Activated naive CD4-positive, alpha-beta T cell treated with anti-CD3 and anti-CD28 coated beads for 36 hours (primary cell): ENCODE measurements at regions not wholly inside any gene's neighbourhood (a gene's known extent, or its start where the extent isn't known, plus 50 kb on each side); places are given as distances from the start of the nearest gene placed in this dataset.
"Not testable (repeated sequence)": the region's sequence is repeated elsewhere in the genome, so short reads cannot be mapped to it uniquely, and the experiment has no call there.

Experiments used
- CTCF ChIA-PET: fragments of 350-600 bp; sonication (Branson Sonifier 250); formaldehyde crosslinking; loops from one replicate; lab custom pipeline; 2021; ENCODE audit warnings: antibody characterized with exemption; lab: Charles Lee
- DNase-seq: peaks from one replicate; pipeline ENCODE4 v3.0.0-alpha.2; 2020
- H3K27ac Mint-ChIP-seq: one replicate; pipeline ENCODE4 v1.8.0; 2021; ENCODE audit warnings: mild to moderate bottlenecking, mixed read lengths
- H3K27me3 Mint-ChIP-seq: one replicate; pipeline ENCODE4 v1.8.0; 2021; ENCODE audit warnings: low read depth, mixed read lengths
- H3K36me3 Mint-ChIP-seq: one replicate; pipeline ENCODE4 v1.8.0; 2021; ENCODE audit warnings: low read depth, mixed read lengths
- H3K4me1 Mint-ChIP-seq: one replicate; pipeline ENCODE4 v1.8.0; 2021; ENCODE audit warnings: low read depth, mixed read lengths
- H3K4me3 Mint-ChIP-seq: one replicate; pipeline ENCODE4 v1.8.0; 2021; ENCODE audit warnings: mild to moderate bottlenecking, moderate library complexity, mixed read lengths
- H3K9me3 Mint-ChIP-seq: one replicate; pipeline ENCODE4 v1.8.0; 2021; ENCODE audit warnings: mixed read lengths
- intact Hi-C: fragments of 100-400 bp; cut with micrococcal nuclease; formaldehyde crosslinking; loops from one replicate; pipeline ENCODE4 v1.15.1; 2023

DNA sequence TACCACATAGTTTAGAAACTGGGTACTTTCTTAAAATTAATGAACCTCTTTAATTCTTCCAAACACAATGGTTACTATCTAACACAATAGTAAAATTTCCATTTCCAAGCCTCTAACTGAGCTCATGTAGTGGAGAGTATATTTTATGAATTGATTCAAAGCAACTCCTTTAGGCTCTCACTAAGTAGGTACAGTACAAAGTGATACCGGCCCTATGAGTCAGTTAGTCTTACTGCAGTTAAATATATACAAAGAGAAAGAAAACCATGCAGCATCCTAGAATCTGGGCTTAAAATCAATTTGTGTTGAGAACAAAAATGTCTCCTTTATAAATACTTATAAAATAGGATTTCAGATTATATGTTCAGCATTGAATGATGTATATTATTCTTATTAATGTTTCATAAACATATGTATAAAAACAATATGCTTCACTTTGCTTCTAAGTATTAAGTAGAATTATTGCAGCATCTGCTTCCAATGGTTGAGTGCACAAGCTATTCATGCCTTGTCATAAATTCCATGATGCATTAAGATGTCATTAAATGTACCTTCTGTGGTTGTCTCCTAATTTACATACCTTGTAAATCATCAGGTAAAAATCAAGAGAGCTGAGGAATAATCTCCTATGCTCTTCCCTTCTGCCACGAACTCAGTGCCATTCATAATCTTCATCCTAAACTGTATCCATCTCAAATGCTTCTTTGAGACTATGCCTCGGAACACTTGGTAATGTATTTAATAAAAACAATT, 1037.8 kb downstream of the STPG2 start:
- Mint-ChIP-seq H3K4me3 (no peak overlapping the region), H3K9me3 (no peaks in the 10 kb centered on the region), H3K27me3 (no peaks in the 10 kb centered on the region), H3K4me1 (no peaks in the 10 kb centered on the region), H3K36me3 (no peaks in the 10 kb centered on the region), H3K27ac (no peak overlapping the region)
- no peak for DNase-seq
- intact Hi-C loops = no loop called here
- CTCF ChIA-PET = no interaction called here

DNA sequence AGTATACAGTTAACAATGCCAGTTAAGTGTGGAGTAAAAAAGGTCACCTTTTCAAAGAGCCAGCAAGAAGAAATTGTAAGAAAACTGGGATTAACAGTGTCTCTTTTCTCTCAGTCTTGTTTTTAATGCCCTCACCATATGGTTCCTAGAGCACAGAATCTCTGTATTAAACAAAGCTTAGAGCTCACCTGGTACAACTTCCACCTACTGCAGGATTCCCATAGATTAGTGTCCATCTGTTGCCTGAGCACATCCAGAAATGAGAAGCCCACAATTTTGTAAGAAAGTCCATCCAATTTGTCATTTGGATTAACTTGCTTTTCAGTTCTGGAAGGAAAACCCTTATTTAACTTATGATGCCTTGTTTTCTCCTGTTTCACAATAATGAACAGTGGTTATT, 1037.1 kb downstream of the STPG2 start:
- H3K4me1 Mint-ChIP-seq = no peaks in the 10 kb centered on the region
- no peaks in the 10 kb centered on the region for H3K9me3 Mint-ChIP-seq
- H3K27ac Mint-ChIP-seq = no peak overlapping the region
- no peak for DNase-seq
- intact Hi-C loops = no loop called here
- H3K36me3 Mint-ChIP-seq = no peaks in the 10 kb centered on the region
- H3K27me3 Mint-ChIP-seq = no peaks in the 10 kb centered on the region
- CTCF ChIA-PET = no interaction called here
- H3K4me3 Mint-ChIP-seq = no peak overlapping the region

DNA sequence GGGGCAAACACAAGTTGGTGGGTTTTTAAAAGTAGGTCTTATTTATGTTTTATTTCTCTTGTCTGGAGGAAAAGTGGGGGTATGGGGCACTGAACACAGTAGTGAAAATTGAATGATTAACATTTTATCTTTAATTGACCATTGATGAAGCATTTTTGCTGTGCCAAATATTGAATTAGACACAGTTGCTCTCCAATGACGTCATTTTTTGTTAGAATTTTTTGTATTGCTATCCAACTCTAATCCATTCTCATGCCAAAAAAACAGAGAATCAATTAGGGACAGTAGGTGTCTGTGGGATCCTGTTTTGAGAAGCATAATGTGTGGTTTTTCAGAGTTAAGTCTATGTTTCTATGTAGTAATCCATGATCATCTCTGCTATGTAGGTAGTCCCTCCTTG, 1032.8 kb downstream of the STPG2 start:
- Mint-ChIP-seq H3K4me3 (no peak overlapping the region), H3K4me1 (no peaks in the 10 kb centered on the region), H3K27me3 (no peaks in the 10 kb centered on the region), H3K27ac (no peak overlapping the region), H3K9me3 (no peaks in the 10 kb centered on the region), H3K36me3 (no peaks in the 10 kb centered on the region)
- CTCF ChIA-PET = no interaction called here
- intact Hi-C loops = no loop called here
- DNase-seq = no peak

DNA sequence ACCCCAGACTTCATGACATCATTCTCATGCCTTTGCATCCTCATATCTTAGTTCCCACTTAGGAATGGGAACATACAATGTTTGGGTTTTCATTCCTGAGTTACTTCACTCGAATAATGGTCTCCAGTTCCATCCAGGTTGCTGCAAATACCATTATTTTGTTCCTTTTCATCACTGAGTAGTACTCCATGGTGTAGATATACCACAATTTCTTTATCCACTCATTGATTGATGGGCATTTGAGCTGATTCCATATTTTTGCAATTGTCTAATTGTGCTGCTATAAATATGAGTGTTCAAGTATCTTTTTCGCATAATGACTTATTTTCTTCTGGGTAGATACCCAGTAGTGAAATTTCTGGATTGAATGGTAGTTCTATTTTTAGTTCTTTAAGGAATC, 1026.8 kb downstream of the STPG2 start:
- H3K27ac Mint-ChIP-seq = no peak overlapping the region
- CTCF ChIA-PET = no interaction called here
- DNase-seq = no peak
- H3K4me1 Mint-ChIP-seq = no peaks in the 10 kb centered on the region
- H3K9me3 Mint-ChIP-seq = peaks cover 3% of the 10 kb centered on the region
- H3K36me3 Mint-ChIP-seq = no peaks in the 10 kb centered on the region
- no peak overlapping the region for H3K4me3 Mint-ChIP-seq
- intact Hi-C loops = no loop called here
- H3K27me3 Mint-ChIP-seq = no peaks in the 10 kb centered on the region

DNA sequence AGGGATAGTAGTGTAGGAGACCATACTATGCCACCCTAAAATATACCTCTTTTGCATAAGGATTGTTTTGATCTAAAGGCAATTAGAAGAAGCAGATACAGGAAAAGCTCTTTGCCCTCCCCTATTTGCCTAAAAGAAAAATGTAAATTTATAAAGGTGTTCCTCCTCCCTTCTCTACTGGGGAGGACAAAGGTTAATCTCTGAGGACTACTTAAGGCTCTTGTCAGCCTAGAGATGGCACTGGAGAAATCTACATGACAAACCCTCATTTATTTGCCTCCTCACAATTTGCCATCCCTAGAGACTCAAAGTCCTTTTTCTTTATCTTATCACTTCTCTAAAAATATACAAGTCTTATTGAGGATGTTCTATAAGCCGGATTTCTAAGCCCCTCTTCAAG, 1021.8 kb downstream of the STPG2 start:
- Mint-ChIP-seq H3K27ac (no peak overlapping the region), H3K4me1 (no peaks in the 10 kb centered on the region), H3K4me3 (no peak overlapping the region), H3K9me3 (peaks cover 3% of the 10 kb centered on the region), H3K36me3 (no peaks in the 10 kb centered on the region), H3K27me3 (no peaks in the 10 kb centered on the region)
- no peak for DNase-seq
- CTCF ChIA-PET = no interaction called here
- intact Hi-C loops = no loop called here

DNA sequence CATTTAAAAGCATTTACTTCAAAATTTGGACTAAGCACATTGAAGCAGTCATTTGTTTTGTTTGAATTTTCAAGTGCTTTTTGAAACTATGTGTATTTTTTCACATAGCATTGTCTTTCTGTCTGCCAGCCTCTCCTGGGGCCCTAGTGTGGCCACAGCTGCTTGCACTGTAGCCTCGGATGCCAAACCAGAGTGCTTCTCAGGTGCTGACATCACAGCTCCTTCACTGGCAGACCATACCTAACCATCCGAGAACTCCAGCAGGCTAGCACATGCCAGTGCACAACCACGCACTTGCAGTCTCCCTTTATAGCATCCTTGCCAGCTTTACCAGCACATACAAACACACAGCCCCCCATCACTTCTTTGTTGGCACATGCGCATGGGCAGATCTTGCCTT, 1019.7 kb downstream of the STPG2 start:
- intact Hi-C loops = no loop called here
- Mint-ChIP-seq H3K27me3 (no peaks in the 10 kb centered on the region), H3K9me3 (no peaks in the 10 kb centered on the region), H3K36me3 (no peaks in the 10 kb centered on the region), H3K4me1 (no peaks in the 10 kb centered on the region), H3K4me3 (no peak overlapping the region), H3K27ac (no peak overlapping the region)
- CTCF ChIA-PET = no interaction called here
- no peak for DNase-seq

DNA sequence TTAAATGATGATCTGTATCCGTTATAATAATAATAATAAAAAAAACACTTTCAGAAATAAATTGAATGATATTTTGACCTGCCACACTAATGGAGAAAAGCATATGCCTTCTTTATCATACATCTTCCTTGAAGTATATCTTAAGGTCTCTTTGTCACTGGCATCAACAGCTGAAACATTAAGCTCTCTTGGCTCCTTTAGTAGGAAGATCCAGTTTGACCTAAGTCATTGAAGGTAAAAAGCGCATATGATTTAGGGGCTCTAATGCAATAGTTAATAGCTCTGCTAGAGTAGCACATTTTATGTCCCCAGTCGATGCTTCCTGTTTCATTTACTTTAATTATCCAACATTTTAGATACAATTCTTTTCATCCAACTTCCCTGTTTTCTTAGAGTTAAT, 1010.8 kb downstream of the STPG2 start:
- no peaks in the 10 kb centered on the region for H3K27me3 Mint-ChIP-seq
- H3K9me3 Mint-ChIP-seq = peaks cover 4% of the 10 kb centered on the region
- CTCF ChIA-PET = no interaction called here

DNA sequence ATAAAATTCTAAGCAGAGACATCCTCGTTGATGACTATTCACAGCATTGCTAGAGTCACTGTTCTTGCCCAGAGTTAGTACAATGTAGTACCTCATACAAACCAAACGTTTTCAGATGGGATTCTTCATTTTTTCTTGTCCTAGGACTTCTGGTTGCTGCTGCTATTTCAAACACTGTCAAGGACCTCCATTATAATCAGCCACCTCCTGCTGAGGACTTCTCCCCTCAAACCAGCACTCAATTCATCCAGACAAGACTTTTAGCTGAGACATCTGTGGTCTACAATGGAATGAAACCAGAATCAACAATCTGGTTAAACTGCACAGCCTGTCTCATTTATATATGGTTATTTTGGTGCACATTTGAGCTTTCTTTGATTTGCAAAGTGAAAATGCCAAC, 1008.8 kb downstream of the STPG2 start:
- Mint-ChIP-seq H3K27me3 (no peaks in the 10 kb centered on the region), H3K27ac (no peak overlapping the region), H3K9me3 (peaks cover 2% of the 10 kb centered on the region), H3K4me1 (no peaks in the 10 kb centered on the region), H3K36me3 (no peaks in the 10 kb centered on the region), H3K4me3 (no peak overlapping the region)
- CTCF ChIA-PET = no interaction called here
- intact Hi-C loops = no loop called here
- DNase-seq = no peak

More for the DNA sequence above, 1010.8 kb downstream of the STPG2 start:
- intact Hi-C loops = no loop called here
- H3K4me1 Mint-ChIP-seq = no peaks in the 10 kb centered on the region
- H3K27ac Mint-ChIP-seq = no peak overlapping the region
- H3K4me3 Mint-ChIP-seq = no peak overlapping the region
- no peaks in the 10 kb centered on the region for H3K36me3 Mint-ChIP-seq
- no peak for DNase-seq

DNA sequence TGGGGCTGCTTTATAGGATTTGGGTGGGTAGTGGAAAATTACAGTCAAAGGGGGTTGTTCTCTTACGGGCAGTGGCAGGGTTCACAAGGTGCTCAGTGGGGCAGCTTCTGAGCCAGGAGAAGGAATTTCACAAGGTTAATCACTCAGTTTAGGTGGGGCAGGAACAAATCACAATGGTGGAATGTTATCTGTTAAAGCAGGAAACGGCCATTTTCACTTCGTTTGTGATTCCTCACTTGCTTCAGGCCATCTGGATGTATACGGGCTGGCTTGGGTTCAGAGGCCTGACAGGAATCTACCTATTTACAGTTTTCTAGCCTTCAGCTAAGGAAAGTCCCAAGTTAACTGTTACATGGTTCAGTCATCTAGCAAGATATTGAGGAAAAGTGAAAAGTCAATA, 1003.5 kb downstream of the STPG2 start:
- Mint-ChIP-seq H3K4me3 (no peak overlapping the region), H3K9me3 (peaks cover 1% of the 10 kb centered on the region), H3K27ac (no peak overlapping the region), H3K4me1 (no peaks in the 10 kb centered on the region), H3K27me3 (no peaks in the 10 kb centered on the region), H3K36me3 (no peaks in the 10 kb centered on the region)
- CTCF ChIA-PET = no interaction called here
- no peak for DNase-seq
- intact Hi-C loops = no loop called here

DNA sequence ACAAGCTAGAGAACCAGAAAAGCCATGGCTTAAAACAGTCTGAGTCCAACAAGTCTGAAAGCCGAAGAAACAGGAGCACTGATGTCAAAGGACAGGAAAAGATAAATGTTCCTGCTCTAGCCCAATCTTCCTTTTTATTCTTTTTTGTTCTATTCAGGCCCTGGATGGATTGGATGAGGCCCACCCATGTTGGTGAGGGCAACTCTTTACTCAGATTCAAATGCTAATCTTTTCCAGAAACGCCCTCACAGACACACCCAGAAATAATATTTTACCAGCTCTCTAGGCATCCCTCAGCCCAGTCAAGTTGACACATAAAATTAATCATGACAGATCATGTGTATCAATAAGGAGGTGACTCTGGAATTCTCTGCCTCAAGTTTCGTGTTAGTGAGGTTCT, 1002.7 kb downstream of the STPG2 start:
- Mint-ChIP-seq H3K27ac (no peak overlapping the region), H3K9me3 (peaks cover 1% of the 10 kb centered on the region), H3K27me3 (no peaks in the 10 kb centered on the region), H3K4me1 (no peaks in the 10 kb centered on the region), H3K36me3 (no peaks in the 10 kb centered on the region), H3K4me3 (no peak overlapping the region)
- no peak for DNase-seq
- intact Hi-C loops = no loop called here
- CTCF ChIA-PET = no interaction called here

DNA sequence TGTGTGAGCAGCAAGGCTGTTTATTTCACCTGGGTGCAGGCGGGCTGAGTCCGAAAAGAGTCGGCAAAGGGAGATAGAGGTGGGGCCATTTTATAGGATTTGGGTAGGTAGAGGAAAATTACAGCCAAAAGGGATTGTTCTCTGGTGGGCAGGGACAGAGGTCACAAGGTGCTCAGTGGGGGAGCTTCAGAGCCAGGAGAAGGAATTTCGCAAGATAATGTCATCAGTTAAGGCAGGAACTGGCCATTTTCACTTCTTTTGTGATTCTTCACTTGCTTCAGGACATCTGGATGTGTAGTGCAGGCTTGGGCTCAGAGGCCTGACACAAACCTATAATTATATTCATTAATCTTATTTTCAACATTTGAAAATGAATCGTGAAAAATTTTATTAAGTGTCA, 1001.9 kb downstream of the STPG2 start:
- H3K27me3 Mint-ChIP-seq, H3K4me3 Mint-ChIP-seq, H3K27ac Mint-ChIP-seq, H3K9me3 Mint-ChIP-seq, DNase-seq, intact Hi-C loops, H3K4me1 Mint-ChIP-seq, H3K36me3 Mint-ChIP-seq, CTCF ChIA-PET: not testable (repeated sequence)

DNA sequence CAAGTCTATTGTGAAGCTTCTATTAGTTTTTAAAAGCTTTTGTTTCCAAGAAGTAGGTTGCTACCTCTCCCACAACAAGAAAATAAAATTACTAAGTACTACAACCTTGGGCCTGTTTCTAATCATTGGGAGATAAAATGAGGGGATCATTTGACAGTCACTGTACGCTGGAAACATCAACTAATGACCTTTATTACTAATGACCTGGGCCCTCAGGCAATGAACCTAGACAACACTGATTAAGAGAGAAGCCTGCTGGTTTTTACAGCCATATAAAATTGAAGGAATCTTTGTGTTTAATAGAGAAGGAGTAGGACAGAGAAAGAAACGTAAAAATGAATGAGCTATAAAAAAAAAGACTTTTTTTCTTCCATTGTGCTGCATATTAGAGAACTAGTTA, 1000.9 kb downstream of the STPG2 start:
- H3K27me3 Mint-ChIP-seq = no peaks in the 10 kb centered on the region
- CTCF ChIA-PET = no interaction called here
- no peak overlapping the region for H3K27ac Mint-ChIP-seq

DNA sequence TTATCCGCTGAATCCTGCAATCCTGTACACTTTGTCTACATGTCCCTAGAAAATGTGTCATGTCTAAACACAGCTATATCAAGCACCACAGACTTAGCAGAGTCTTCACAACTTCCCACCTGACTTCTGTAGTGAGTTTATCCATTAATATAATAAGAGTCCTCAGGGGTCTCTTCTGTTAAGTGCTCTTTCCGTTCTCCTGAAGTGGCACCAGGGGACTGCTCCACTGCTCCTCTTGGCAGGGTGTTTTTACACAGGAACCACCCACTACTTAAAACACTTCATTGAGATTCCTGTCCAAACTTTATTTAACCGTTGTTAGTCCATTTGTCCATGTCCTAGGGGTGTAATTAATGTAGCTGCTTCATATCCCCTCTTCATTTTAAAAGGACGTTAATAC, 1000.4 kb downstream of the STPG2 start:
- H3K4me1 Mint-ChIP-seq = no peaks in the 10 kb centered on the region
- intact Hi-C loops = no loop called here
- no peak overlapping the region for H3K4me3 Mint-ChIP-seq
- no peaks in the 10 kb centered on the region for H3K36me3 Mint-ChIP-seq
- CTCF ChIA-PET = no interaction called here
- DNase-seq = no peak
- H3K9me3 Mint-ChIP-seq = peaks cover 1% of the 10 kb centered on the region
- H3K27ac Mint-ChIP-seq = no peak overlapping the region
- H3K27me3 Mint-ChIP-seq = no peaks in the 10 kb centered on the region

More for the DNA sequence above, 1000.9 kb downstream of the STPG2 start:
- Mint-ChIP-seq H3K4me3 (no peak overlapping the region), H3K4me1 (no peaks in the 10 kb centered on the region), H3K36me3 (no peaks in the 10 kb centered on the region), H3K9me3 (peaks cover 1% of the 10 kb centered on the region)
- no peak for DNase-seq
- intact Hi-C loops = no loop called here
